K562 (cell line): ENCODE measurements at regions not wholly inside any gene's neighbourhood (a gene's known extent, or its start where the extent isn't known, plus 50 kb on each side); places are given as distances from the start of the nearest gene placed in this dataset.

Experiments used
- ATAC-seq: fragments of 200-7000 bp; cut with Tn5 transposase; 3 replicates; pipeline ENCODE4 v1.9.1; 2020; ENCODE audit warnings: moderate library complexity
- BruUV-seq: library from RNA; stranded (reverse); fragments of 400-500 nt; replicated peaks from 2 replicates; lab custom pipeline; 2021; lab: Mats Ljungman, UMichigan
- CTCF ChIA-PET: fragments of 300-600 bp; formaldehyde crosslinking; extraction: SDS; loops from one replicate; lab custom pipeline; 2021; ENCODE audit warnings: low intra/inter-chr PET ratio; lab: Yijun Ruan, JAX
- POLR2A ChIA-PET: fragments of 300-600, 350-650 bp; sonication (Branson Sonifier 250); formaldehyde crosslinking; extraction: SDS; loops from one replicate; lab custom pipeline; 2021; ENCODE audit warnings: antibody characterized with exemption, inconsistent platforms; lab: Yijun Ruan, JAX
- DNase-seq, 4 experiments: peaks; one replicate each; pipeline versions ENCODE4 v3.0.0 to v3.0.0-alpha.2; 2011 to 2018; ENCODE audit warnings: low spot score in 3 of 4, mixed read lengths in 3 of 4; ENCODE audit errors: extremely low read depth in 1 of 4
- FAIRE-seq: peaks from 2 replicates; lab custom pipeline; 2011; peaks lifted over from hg19 to GRCh38; lab: Jason Lieb, UNC
- H2AFZ ChIP-seq: 2 replicates; pipeline ENCODE4 v1.6.0; 2011; ENCODE audit warnings: low read depth, low read length, control low read depth, inconsistent platforms
- H3K27ac ChIP-seq: fragments of 200-600 bp; 3 replicates; pipeline ENCODE4 v1.8.0; 2011; ENCODE audit warnings: low read depth, mild to moderate bottlenecking, control low read depth, inconsistent platforms, low read length, moderate library complexity, mixed read lengths; ENCODE audit errors: extremely low read depth
- H3K27me3 ChIP-seq, 2 experiments: fragments of 300-600 bp in 1 of 2; 2 replicates in 1 of 2; 3 replicates in 1 of 2; pipeline versions ENCODE4 v1.6.0 to v1.8.0; 2011; ENCODE audit warnings: inconsistent platforms in 2 of 2, low read length in 2 of 2, mild to moderate bottlenecking in 1 of 2, mixed read lengths in 1 of 2, moderate library complexity in 1 of 2; ENCODE audit not compliant: control insufficient read depth in 2 of 2, insufficient read depth in 2 of 2
- H3K36me3 ChIP-seq: fragments of 300-600 bp; 3 replicates; pipeline ENCODE4 v1.8.0; 2011; ENCODE audit warnings: mild to moderate bottlenecking, low read length, inconsistent platforms; ENCODE audit not compliant: control insufficient read depth, insufficient read depth
- H3K4me1 ChIP-seq, 2 experiments: fragments of 200-600 bp in 1 of 2; replicated peaks in 1 of 2; 2 replicates in 1 of 2; 3 replicates in 1 of 2; pipeline versions ENCODE4 v1.5.1 to v1.8.0; 2011; ENCODE audit warnings: inconsistent platforms in 2 of 2, low read length in 2 of 2, mild to moderate bottlenecking in 1 of 2, mixed read lengths in 1 of 2, moderate library complexity in 1 of 2; ENCODE audit not compliant: control insufficient read depth in 2 of 2, insufficient read depth in 2 of 2
- H3K4me2 ChIP-seq: 2 replicates; pipeline ENCODE4 v1.6.1; 2011; ENCODE audit warnings: low read length, control low read depth, inconsistent platforms, mixed read lengths; ENCODE audit not compliant: insufficient read depth
- H3K4me3 ChIP-seq: fragments of 200-600 bp; sonication (generic), shearing (Covaris generic); 2 replicates; pipeline ENCODE4 v1.5.1; 2016; ENCODE audit warnings: control low read depth, inconsistent platforms
- H3K79me2 ChIP-seq: fragments of 200-600 bp; 3 replicates; pipeline ENCODE4 v1.8.0; 2011; ENCODE audit warnings: low read length, inconsistent platforms; ENCODE audit not compliant: control insufficient read depth, insufficient read depth
- H3K9ac ChIP-seq, 2 experiments: 2 replicates each; pipeline versions ENCODE4 v1.6.0 to v1.6.1; 2011; ENCODE audit warnings: low read depth in 2 of 2, low read length in 2 of 2, control low read depth in 1 of 2, inconsistent platforms in 1 of 2, mild to moderate bottlenecking in 1 of 2, mixed read lengths in 1 of 2; ENCODE audit not compliant: insufficient read depth in 1 of 2
- H3K9me1 ChIP-seq: one replicate; pipeline ENCODE4 v1.6.0; 2011; ENCODE audit warnings: inconsistent platforms, mild to moderate bottlenecking, low read length, moderate library complexity; ENCODE audit not compliant: control insufficient read depth, insufficient read depth
- H3K9me3 ChIP-seq: replicated peaks from 2 replicates; pipeline ENCODE4 v1.5.1; 2011; ENCODE audit warnings: low read depth, low read length, inconsistent platforms; ENCODE audit not compliant: control insufficient read depth, insufficient read depth
- H4K20me1 ChIP-seq: replicated peaks from 2 replicates; pipeline ENCODE4 v1.6.1; 2011; ENCODE audit warnings: low read length, inconsistent platforms, mixed read lengths; ENCODE audit not compliant: control insufficient read depth, insufficient read depth
- ATF2 ChIP-seq: sonication (generic); formaldehyde crosslinking; IDR thresholded peaks from 2 replicates; pipeline ENCODE4 v1.8.1; 2022; ENCODE audit warnings: missing genetic modification reagents
- DNMT1 ChIP-seq: fragments of 450-650 bp; IDR thresholded peaks from 2 replicates; pipeline ENCODE4 v1.6.1; 2016; ENCODE audit warnings: antibody characterized with exemption, mild to moderate bottlenecking
- EP400 ChIP-seq: fragments of 450-650 bp; IDR thresholded peaks from 2 replicates; pipeline ENCODE4 v1.6.1; 2017; ENCODE audit warnings: antibody characterized with exemption, mild to moderate bottlenecking, moderate library complexity
- FUS ChIP-seq: fragments of 200-400 bp; formaldehyde crosslinking; optimal IDR thresholded peaks from 2 replicates; pipeline ENCODE3; 2017; ENCODE audit warnings: low read depth, low read length
- KLF16 ChIP-seq: IDR thresholded peaks from 2 replicates; pipeline ENCODE4 v1.6.1; 2016; ENCODE audit warnings: antibody characterized with exemption
- MCM7 ChIP-seq, 2 experiments: fragments of 450-650 bp; IDR thresholded peaks; 2 replicates each; pipeline ENCODE4 v1.6.1; 2016 to 2018
- NCOA6 ChIP-seq: fragments of 450-650 bp; IDR thresholded peaks from 2 replicates; pipeline ENCODE4 v1.6.1; 2017; ENCODE audit warnings: mild to moderate bottlenecking
- NFXL1 ChIP-seq: fragments of 450-650 bp; formaldehyde crosslinking; IDR thresholded peaks from 2 replicates; pipeline ENCODE4 v1.4.0; 2021; ENCODE audit warnings: mild to moderate bottlenecking
- PRDM10 ChIP-seq: fragments of 450-650 bp; IDR thresholded peaks from 2 replicates; pipeline ENCODE4 v1.6.1; 2018; ENCODE audit not compliant: partially characterized antibody
- TSHZ1 ChIP-seq: fragments of 250-450 bp; sonication (Bioruptor Pico); IDR thresholded peaks from 2 replicates; pipeline ENCODE4 v1.4.0; 2020; ENCODE audit warnings: mild to moderate bottlenecking, moderate library complexity
- ZBTB34 ChIP-seq: fragments of 250-450 bp; sonication (Bioruptor Pico); IDR thresholded peaks from 2 replicates; pipeline ENCODE4 v1.8.0; 2021; ENCODE audit warnings: mild to moderate bottlenecking, moderate library complexity
- ZNF263 ChIP-seq: sonication (generic); formaldehyde crosslinking; IDR thresholded peaks from 2 replicates; pipeline ENCODE4 v1.8.0; 2022; ENCODE audit warnings: mild to moderate bottlenecking, missing genetic modification reagents, borderline replicate concordance
- WGBS: fragments of 100-300 bp; shearing (Covaris generic); methylation state at CpG from one replicate; pipeline ENCODE4 v1.1.6; 2016; ENCODE audit warnings: low coverage, mixed read lengths; ENCODE audit not compliant: insufficient coverage; ENCODE audit errors: missing lambda C conversion rate; 5-methylcytosine and 5-hydroxymethylcytosine counted together
- in situ Hi-C: fragments of 300-500 bp; cut with MboI; formaldehyde crosslinking; loops from 4 replicates; pipeline ENCODE4 v1.15.0; 2018; ENCODE audit warnings: inconsistent platforms, mixed read lengths
- intact Hi-C: fragments of 100-400 bp; cut with micrococcal nuclease; formaldehyde crosslinking; loops from 2 replicates; pipeline ENCODE4 v1.14.2; 2022

GRCh38 chr1:82534996-82535395 lies 734.3 kb downstream of the ADGRL2 start:
- POLR2A ChIA-PET: no interaction called here
- Histone ChIP-seq H3K36me3 (no peaks in the 10 kb centered on the region), H3K9me3 (no peaks in the 10 kb centered on the region), H3K9ac (no peak overlapping the region), H3K27ac (no peak overlapping the region), H4K20me1 (no peaks in the 10 kb centered on the region), H3K9me1 (no peaks in the 10 kb centered on the region), H3K4me3 (no peak overlapping the region), H3K79me2 (no peaks in the 10 kb centered on the region), H3K4me1 (no peaks in the 10 kb centered on the region), H3K27me3 (no peaks in the 10 kb centered on the region), H2AFZ (no peak overlapping the region), H3K4me2 (no peak overlapping the region)
- BruUV-seq: no TSS peak
- no peak for ATAC-seq
- WGBS: 3% methylated on average over 6 of the region's 6 CpGs
- CTCF ChIA-PET: no interaction called here
- in situ Hi-C loops: no loop called here
- intact Hi-C loops: no loop called here
- no peak for DNase-seq
- no peak for FAIRE-seq
- TF ChIP-seq PRDM10 (no peak), NFXL1 (CRISPR knock-in tag) (no peak), ZBTB34 (no peak), EP400 (no peak), ATF2 (CRISPR knock-in tag) (no peak), NCOA6 (no peak), MCM7 (IDR thresholded peaks at IDR 0.05) (no peak), KLF16 (no peak), DNMT1 (no peak), TSHZ1 (CRISPR knock-in tag) (no peak), FUS (no peak), ZNF263 (CRISPR knock-in tag) (no peak)
